ENCODE measurements at regions not wholly inside any gene's neighbourhood (a gene's known extent, or its start where the extent isn't known, plus 50 kb on each side); places are given as distances from the start of the nearest gene placed in this dataset.

GRCh38 chr15:98597666-98598065 lies 50.7 kb upstream of the IGF1R start:
- TF ChIP-seq CSDC2 (CRISPR knock-in tag; IDR thresholded peaks at IDR 0.05) = no peak
- no peak for TF ChIP-seq BACH2 (CRISPR knock-in tag; IDR thresholded peaks at IDR 0.05; ENCODE audit: borderline replicate concordance)
- no peak for TF ChIP-seq ZFP3 (CRISPR knock-in tag; IDR thresholded peaks at IDR 0.05)
- no peak for TF ChIP-seq ZC3H10 (CRISPR knock-in tag; IDR thresholded peaks at IDR 0.05)
